GM13976 (cell line): ENCODE measurements at regions not wholly inside any gene's neighbourhood (a gene's known extent, or its start where the extent isn't known, plus 50 kb on each side); places are given as distances from the start of the nearest gene placed in this dataset.
"Not testable (repeated sequence)": the region's sequence is repeated elsewhere in the genome, so short reads cannot be mapped to it uniquely, and the experiment has no call there.

Source experiments
- DNase-seq: peaks from one replicate; pipeline ENCODE4 v3.0.0; 2012; ENCODE audit warnings: low spot score
- in situ Hi-C: fragments of 300-500 bp; cut with MboI; formaldehyde crosslinking; loops from one replicate; pipeline ENCODE4 v1.12.0; 2022; ENCODE audit warnings: low sequenced_read_pairs, mixed read lengths, inconsistent platforms; ENCODE audit not compliant: unreplicated experiment
- TF ChIP-seq, protein P1 (sequence below): IDR thresholded peaks from 2 replicates; pipeline ENCODE4 v1.5.1; 2012; ENCODE audit warnings: borderline replicate concordance, mild to moderate bottlenecking; ENCODE audit not compliant: insufficient read depth; ENCODE audit errors: extremely low read depth, missing control alignments, control extremely low read depth

DNA sequence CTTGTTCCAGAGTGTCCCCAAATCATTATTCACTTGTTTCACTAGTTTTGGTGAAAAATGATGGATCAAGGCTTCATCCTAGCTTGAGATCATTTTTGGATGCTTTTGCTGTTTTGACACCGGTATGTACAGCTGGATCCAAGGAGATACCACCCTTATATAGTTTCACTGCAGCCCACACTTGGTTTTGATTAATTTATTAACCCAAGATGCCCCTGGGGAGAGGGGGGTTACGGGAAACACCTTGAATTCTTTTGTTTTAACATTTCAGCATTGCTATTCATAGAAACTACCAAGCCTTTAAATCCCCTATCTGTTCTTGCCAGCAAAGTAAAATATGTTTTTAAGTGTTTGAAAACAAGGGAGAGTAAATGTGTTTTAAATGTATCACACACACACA lies 457.7 kb upstream of the RUNX1 start:
- in situ Hi-C loops = no loop called here
- TF ChIP-seq, protein P1, sequence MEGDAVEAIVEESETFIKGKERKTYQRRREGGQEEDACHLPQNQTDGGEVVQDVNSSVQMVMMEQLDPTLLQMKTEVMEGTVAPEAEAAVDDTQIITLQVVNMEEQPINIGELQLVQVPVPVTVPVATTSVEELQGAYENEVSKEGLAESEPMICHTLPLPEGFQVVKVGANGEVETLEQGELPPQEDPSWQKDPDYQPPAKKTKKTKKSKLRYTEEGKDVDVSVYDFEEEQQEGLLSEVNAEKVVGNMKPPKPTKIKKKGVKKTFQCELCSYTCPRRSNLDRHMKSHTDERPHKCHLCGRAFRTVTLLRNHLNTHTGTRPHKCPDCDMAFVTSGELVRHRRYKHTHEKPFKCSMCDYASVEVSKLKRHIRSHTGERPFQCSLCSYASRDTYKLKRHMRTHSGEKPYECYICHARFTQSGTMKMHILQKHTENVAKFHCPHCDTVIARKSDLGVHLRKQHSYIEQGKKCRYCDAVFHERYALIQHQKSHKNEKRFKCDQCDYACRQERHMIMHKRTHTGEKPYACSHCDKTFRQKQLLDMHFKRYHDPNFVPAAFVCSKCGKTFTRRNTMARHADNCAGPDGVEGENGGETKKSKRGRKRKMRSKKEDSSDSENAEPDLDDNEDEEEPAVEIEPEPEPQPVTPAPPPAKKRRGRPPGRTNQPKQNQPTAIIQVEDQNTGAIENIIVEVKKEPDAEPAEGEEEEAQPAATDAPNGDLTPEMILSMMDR = no peak
- DNase-seq = no peak

DNA sequence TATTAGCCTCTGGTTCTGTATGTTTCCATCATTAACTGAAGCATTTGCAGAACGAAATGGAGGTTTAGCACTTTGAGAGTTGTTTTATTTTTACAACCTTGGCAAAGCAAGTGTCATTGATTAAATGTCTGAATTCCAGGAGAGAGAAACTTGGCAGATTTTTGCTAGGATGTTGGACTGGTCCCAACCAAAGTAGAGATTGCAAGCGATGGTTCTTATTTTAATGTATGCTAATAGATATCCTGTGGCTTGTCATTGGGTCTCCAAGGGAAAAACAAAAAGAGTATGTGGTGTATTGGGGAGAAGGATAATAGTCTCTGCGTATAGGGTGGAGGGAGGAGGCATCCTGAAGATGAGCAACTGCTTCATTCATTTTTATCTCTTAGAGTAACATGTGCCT lies 457.2 kb upstream of the RUNX1 start:
- TF ChIP-seq, protein P1 = no peak
- no peak for DNase-seq
- in situ Hi-C loops = no loop called here

DNA sequence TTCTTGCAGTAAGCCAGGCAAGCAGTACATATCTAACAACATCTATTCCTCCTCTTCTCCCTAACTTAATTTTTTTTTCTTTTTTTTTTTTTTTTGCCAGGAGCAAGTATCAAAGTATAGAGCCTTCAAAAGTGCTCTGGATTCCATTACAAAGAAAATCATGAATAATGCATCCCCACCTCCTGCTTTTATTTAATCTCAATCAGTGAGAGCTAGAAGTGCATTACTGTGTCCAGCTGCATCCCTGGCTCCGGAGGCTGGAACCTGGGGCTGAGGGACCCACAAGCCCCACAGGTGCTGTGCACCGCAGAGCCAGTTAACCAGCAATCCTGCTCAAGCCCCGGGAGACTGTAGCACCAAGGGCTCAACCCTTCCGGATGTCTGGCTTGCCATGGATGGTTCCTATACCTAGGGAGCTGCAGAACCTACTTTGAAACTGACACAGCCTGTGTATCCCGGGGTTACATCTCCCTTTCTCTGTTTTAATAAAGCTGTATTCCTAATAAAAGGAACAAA lies 455.9 kb upstream of the RUNX1 start:
- no peak for DNase-seq
- in situ Hi-C loops = no loop called here
- TF ChIP-seq, protein P1 = no peak

DNA sequence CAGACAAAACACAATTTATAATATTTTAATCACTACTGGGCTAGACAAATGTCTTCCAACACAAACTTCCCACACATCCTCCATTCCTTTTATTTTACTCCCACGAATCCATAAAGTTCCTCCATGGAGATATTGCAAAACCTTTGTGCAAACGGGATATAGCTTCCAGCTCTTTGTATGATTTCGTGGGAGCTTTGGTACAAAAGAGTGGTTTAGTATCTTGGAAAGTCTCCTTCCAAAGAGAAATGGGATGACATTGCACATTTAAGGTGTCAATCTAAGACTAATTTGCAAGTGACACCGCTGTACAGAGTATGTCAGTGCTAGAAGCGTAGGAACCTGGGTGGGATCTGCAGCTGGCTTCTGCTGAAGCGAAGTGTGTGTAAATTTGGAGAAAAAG lies 455.2 kb upstream of the RUNX1 start:
- in situ Hi-C loops = no loop called here
- DNase-seq = no peak
- TF ChIP-seq, protein P1 = no peak

DNA sequence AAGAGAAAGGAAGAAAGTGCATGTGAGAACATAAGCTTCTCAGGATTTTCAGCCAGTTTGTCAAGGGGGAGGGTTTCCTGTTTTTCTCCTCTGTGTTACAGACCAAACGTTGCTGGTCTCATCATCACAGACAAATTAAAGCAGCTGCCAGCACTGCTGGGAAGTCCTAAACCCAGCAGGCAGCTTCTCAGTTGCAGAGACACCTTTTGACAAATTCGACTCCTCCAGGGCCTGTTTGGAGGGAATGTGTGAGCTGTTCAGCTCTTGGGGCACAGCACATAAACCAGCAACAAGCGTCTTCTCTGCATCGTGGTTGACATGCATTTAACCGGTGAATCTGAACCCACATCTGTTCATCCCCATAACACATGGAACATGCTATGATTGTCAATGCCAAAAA lies 454.6 kb upstream of the RUNX1 start:
- in situ Hi-C loops = no loop called here

DNA sequence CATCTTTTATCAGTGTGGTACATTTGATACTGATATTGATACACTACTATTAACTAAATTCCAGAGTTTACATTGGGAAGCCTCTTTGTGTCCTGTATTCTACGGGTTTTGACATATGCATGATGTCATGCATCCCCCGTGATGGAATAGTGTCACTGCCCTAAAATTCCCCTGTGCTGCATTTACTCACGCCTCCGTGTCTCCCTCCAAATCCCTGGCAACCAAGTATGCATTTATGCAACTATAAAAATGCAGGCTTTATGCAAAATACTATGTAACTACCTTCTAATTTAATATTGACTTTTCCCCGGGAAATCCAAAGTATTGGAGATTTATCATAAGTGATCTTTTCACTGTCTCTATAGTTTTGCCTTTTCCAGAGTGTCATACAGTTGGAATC lies 453.7 kb upstream of the RUNX1 start:
- no peak for DNase-seq
- in situ Hi-C loops = no loop called here
- TF ChIP-seq, protein P1 = no peak

More for the DNA sequence above, 454.6 kb upstream of the RUNX1 start:
- TF ChIP-seq, protein P1 = no peak
- DNase-seq = no peak

DNA sequence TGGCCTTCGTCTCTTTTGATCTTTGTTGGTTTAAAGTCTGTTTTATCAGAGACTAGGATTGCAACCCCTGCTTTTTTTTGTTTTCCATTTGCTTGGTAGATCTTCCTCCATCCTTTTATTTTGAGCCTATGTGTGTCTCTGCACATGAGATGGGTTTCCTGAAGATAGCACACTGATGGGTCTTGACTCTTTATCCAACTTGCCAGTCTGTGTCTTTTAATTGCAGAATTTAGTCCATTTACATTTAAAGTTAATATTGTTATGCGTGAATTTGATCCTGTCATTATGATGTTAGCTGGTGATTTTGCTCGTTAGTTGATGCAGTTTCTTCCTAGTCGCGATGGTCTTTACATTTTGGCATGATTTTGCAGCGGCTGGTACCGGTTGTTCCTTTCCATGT lies 448.4 kb upstream of the RUNX1 start:
- DNase-seq, in situ Hi-C loops: not testable (repeated sequence)
